NCI-H187 (cell line): ENCODE measurements at regions not wholly inside any gene's neighbourhood (a gene's known extent, or its start where the extent isn't known, plus 50 kb on each side); places are given as distances from the start of the nearest gene placed in this dataset.

Experiments used
- DNase-seq, 2 experiments: peaks; one replicate each; lab custom pipeline; 2025; lab: John Stamatoyannopoulos, UW

DNA sequence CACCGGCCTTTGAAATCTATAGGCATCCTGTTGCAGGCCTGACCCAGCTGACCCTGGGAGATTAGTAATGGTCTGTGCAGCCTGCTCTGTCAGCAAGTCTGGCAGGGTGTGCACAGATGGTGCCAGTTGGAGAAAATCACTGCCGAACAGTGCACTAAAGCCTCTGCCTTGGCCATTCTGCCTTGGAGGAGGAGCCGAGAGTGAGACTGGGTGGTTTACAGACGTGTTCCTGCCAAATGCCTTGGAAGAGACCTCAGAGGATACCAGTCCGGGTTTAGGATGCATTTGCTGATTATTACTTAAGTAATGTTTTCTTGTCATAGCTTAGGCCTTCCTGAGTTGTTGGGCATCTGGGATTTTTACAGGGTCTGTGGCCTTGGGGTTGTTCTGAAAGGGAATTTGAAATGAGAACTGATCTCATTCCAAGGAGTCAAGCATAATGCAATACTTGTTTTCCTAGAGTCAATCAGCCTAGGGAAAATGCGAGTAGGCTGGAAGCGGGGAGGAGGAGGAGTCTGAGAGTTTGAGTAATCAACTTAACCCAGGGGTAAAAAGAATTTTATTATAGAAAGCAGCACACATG, 292.1 kb downstream of the SOX4 start:
- DNase-seq = no peak

DNA sequence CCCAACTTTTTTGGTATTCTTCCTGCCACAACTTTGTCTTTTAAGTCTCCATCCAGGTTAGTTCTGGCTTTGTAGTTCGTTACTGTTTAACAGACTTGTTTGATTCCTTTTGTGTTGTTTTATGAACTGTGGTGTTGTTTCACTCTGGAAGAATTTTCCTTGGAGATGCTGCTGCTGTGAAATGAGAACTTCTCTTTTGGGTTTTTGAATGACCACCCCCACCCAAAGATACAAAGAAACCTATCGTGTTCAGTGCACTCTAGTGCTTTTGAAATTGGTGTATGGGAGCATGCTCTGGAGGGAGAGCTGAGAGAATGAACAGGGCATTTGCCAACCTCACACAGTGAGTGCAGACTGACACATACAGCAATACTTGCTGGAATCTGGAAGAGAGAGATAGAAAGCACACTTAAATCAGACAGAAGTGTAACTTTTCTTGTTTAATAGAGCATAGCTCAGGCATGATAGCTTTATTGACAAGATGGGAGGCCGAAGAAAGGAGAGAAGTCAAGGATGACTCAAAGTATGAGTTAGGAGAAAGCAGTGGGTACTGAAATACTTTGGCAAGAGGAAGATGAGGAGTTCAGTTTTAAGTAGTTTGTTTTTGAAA, 293.1 kb downstream of the SOX4 start:
- DNase-seq = no peak

DNA sequence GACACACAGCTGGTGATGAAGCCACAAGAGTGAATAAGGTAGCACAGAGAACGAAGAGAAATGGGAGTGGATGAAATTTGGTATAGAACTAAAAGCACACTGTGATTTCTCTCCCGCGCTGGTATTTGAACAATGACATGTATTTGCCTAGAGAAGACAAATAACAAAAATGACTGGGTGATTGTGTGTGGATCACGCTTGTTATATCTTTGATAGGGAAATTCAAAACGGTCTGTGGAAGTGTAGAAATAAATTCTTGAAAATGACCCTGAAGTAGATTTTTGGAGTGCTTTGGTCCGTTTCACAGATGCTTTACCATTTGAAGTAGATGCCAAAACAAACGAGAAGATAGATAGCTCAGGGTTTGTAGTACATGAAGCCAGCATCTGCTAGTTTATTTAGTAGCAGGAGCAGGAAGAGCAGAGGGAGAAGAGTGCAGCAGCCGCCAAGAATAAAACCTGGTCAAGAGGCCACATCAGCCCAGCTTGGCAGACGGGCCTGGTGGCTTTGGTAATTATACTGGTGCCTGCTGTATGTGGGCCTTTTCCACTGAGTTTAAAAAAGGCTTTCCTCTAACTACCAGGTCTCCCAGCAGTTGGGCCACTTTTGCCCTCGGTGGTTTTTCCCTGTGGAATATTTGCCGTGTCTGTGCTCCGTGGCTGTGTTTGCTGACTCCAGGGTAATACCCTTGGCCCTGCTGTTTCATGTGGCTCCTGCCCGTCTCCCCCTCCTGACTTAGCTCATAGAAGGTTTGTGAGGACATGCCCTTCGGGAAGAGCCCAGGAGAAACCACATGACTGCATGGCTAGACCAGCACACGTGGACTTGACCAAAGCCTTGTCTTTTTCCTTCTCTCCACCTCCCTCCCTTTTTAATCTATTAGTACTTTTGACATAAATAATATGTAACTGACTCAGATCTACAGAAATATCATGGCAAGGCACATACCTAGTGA, 294.0 kb downstream of the SOX4 start:
- DNase-seq = no peak

DNA sequence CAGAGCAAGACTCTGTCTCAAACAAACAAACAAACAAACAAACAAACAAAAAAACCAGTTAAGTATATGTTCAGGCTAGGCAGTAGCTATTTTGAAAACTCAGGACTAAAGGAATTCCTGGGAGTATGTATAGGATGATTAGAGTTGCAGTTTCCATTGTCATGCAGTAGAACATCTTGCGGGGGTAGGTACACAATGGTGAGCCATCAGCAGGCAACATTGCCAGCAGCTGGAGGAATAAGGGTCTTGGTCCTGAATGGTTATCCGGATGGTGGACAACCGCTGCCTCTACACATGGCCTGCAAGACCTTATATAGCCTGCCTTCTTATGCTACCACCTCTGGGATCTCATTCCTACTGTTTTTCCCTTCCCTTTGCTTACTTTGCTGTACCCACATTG, 297.5 kb downstream of the SOX4 start:
- DNase-seq = no peak

DNA sequence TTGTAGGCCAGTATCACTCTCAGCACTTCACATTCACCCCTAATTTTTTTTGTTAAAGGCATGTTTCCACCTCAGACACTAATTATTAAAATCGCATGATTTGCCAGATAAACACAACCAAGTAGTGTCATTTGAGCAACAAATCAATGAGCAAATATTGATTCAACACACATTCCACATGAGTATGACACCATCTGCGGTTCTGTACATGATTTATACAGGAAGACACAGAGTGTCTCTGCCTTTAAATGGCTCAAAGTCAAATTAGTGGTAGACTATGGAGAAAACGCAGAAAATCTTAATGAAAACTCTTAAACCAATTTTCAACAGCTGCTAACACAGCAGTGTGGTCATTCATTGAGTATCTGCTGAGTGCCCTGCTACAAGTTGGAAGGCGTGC, 300.2 kb downstream of the SOX4 start:
- DNase-seq = no peak

DNA sequence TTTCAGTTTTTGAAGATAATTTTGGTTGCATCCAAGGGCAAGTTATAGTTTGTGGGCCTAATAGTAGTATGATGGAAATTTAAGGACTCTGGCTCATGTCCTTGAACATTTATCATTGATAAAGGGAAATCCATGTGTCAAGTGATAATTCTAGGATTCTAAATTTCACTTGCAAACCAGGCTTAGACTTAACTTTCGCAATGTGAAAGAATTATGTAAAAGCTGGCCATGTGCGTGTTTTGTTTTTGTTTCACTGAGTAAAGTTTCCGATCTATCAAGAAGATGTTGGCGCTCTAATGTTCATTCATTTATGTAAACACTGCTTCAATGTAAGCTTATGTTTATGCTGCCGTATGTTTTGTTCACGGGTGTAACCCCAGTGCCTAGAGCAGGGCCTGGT, 302.0 kb downstream of the SOX4 start:
- no peak for DNase-seq

DNA sequence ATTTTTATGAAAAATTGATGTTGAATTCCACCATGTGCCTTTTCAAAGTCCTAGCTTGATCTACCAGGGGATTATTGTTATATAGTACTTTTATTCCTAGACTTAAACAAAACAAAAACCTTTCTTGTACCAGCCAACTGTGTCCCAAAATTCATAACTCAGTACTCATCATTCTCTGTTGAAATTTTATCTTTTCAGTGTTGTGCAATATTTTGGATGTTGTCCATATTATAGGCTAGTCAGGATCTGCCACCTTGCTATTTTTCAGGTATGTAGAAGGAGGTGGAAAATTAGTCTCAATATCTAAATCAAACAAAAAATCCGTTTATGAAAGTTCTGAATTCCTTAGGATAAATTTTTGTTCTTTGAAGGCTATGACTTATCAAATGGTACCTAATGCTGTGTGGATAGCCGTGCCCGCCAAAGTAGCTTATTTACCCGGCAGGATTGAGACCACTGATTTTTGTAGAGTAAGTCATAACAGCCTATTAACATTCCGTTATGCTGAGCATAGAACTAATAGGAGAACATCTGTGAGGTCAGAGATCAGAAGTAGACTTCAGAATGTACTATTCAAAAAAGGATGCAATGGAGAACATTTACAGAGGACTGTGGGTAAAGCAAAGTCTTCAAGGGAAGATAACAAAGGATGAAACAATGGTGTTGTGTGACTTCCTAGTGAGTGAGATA, 304.7 kb downstream of the SOX4 start:
- DNase-seq = no peak

DNA sequence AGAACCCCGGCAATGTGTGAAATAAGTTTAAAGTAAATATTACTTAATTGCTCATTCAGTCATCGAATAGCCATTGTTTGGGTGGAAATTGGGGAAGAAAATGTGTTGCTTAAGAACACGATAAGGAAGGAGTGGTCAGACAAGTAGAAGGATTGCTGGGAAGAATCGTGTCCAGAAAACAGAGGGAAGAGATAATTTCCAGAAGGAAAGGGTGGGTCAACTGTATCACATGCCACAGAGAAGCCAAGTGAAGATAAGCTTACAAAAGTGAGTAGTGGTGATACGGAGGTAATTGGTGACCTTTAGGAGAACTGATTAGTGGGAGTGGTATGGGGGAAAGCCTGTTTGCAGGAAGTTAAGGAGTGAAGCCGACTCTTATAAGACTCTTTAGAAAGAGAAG, 306.2 kb downstream of the SOX4 start:
- no peak for DNase-seq

DNA sequence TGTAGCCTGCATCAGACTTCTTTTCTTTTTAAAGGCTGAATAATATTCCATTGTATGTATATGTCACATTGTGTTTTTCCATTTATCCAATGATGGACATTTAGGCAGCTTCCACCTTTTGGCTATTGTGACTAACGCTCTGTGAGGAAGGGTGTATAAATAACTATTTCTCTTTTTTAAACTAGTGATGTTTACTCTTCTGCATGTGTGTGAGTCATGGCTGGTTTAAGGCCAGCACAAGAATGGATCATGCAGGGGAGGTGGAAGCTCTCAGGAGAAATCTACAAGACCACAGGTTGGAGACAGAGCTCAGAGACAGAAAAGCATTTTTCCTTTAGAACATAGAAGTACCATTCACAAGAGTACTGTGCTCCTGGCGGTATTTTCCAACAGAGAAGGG, 307.2 kb downstream of the SOX4 start:
- no peak for DNase-seq

DNA sequence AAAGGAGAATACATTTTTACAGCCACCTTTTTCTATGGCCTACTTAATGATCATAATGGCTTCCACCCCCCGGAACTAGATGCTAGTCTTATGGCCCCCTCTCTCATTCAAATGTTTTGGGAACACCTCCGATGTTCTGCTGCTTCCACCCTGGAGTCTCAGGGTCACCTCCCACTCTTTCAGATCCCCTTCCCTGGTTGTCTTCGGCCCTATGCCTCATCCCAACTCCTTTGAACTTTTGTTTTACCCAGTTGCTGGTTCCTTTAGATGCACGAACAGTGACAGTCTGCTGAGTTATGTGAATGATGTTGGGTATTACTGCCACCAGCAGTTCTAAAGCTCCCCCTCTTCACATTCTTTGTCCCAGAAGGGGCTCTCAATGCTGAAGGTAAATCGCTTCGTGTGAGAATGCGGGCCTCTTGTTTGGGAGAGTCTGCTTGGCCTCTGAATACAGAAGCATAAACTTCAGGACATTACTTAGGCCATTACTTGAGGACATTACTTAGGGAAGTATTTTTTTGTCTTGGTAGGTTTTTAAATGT, 309.1 kb downstream of the SOX4 start:
- no peak for DNase-seq

DNA sequence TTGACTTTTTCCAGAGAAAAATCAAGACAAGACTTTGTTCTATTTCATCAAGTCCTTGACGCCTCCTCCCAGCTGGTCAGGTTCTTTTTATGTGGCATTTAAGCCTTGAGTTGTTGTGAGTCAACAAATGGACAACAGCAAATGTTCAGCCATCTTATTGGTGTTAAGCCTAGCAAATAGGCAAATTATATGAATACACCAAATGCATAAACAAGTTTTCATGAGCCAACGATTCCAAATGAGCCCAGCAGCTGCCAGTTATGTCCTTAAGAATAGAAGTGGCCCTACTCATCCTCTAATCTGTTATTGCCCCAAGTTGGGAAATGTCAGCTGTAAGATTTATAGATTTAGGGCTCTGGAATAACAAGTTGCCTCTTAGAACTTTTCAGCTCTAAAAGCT, 312.0 kb downstream of the SOX4 start:
- DNase-seq = no peak

DNA sequence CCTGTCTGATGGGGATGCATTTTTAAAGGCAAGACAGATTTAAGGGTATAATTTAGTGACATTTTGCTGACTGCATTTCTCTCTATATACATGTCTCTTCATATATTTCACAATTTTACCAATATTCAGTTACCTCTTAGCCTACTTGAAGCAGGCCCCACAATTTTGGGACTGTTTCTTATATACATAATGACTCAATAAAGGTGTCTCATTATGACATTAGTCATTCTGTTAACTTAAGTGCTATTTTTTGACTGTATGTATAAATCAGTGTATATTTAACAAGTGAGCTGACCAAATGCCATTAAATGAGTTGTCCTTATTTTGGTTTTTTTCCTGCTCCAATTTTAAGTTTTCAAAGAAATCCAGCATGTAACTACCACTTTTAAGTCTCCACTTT, 313.3 kb downstream of the SOX4 start:
- no peak for DNase-seq

DNA sequence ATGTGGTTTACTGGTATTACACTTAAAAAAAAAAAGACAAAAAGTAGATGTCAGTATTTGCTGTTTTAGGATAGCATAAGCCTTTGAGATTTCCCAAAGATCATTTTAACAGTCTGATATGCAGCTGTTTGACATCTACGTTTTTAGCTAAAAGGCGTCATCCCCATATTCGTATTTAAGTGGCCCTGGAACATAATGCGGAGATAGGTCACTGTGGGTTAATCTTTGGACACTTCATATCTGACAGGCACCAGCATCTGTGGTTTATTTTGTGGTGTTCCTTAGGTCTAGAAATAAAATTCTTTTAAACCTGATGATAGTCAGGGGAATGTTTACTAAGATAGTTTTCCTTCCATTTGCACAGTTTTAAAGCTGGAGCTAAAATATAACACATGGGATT, 313.7 kb downstream of the SOX4 start:
- no peak for DNase-seq

DNA sequence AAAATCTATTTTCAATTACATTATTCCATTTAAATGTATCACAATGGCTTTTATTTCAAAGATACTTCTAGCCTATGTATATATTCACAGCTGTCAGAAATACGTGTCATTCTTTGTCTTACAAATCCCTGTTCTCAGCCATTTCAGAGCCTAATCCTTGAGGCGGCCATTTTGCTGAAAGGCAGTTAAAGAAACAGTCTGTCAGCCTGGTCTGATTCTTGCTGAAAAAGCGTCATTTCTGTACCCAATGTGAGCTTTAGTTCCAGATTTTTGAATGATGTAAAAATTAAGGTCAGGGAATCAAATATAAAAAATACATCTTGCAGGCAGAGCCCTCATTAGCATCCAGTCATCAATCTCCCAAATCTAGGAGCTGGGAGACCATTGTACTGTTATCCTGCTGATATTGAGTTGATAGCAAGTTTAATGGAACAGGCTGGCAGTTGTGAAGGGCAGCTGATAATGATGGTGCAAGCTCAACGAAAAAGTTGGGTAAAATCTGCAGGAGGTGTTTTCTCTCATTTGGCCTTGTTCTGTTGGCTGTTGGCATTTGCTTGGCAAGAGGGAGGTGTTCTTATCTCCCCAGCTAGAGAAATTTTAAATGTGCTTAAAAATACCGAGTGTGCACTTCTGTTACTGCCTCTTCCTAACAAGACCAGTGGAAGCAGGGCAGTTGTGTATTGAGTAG, 314.8 kb downstream of the SOX4 start:
- DNase-seq = no peak

DNA sequence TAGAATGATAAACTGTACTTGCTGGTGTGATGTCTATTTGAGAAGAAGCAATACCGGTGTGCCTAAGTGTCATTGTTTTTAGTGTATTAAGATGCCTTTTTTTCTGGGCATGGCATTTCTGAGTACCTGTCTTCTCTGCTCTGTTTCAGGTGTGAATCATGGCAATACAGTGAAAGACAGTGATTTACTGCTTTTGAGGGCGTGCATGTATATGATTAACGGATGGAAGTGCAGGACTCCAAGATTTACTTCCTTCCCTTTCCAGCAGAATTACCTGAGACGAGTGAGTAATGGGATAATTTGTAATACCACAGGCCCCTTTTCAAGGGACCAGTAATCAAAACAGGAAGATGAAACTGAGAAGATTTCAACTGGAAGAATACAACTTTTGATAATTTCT, 315.8 kb downstream of the SOX4 start:
- no peak for DNase-seq

DNA sequence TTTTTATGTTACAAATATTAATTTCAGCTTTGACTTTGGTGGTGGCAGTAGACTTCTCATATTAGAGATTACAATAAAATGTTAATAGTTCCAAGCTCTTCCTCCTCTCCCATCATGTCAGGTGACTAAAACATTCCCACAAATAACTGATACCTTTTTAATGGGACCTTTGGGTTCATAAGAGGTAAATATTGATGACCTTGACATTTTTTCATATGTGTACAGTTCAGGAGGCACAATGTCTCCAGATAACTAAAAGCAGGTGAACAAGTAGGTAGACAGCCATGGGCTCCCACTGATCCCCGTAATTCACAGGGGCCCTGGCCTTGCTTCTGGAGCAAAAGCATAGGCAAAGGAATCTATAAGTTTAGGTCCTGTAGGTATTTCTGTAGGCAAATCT, 317.7 kb downstream of the SOX4 start:
- DNase-seq = no peak

DNA sequence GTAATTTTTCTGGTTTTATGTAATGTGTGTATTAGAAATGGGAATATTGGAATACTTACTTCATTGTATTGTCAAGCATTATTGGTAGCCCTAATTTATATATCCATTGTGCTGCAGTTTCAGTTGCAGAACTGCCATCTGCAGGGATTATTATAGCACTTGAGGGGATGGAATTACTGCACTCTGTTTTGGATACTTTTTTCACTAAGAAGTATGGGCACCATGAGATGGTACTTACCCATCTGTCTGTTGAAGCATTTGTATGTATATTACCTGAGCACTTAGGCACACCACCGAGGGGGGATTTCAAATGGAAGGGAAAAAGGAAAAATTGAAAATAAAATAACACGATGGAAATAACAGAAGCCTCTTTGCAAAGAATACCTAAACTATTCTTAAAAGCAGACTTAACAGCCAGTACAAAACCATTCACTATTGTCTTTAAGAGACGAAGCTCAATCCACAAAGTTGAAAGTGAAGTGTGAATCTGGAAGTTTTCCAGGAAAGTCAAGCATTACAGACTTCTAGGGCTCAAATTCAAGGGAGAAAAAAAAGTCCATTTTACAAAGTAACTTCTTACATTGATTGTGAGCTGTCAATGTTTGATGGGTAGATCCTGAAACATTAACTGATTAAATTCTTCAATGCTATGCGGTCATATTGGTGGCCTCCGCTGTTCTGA, 318.7 kb downstream of the SOX4 start:
- no peak for DNase-seq

DNA sequence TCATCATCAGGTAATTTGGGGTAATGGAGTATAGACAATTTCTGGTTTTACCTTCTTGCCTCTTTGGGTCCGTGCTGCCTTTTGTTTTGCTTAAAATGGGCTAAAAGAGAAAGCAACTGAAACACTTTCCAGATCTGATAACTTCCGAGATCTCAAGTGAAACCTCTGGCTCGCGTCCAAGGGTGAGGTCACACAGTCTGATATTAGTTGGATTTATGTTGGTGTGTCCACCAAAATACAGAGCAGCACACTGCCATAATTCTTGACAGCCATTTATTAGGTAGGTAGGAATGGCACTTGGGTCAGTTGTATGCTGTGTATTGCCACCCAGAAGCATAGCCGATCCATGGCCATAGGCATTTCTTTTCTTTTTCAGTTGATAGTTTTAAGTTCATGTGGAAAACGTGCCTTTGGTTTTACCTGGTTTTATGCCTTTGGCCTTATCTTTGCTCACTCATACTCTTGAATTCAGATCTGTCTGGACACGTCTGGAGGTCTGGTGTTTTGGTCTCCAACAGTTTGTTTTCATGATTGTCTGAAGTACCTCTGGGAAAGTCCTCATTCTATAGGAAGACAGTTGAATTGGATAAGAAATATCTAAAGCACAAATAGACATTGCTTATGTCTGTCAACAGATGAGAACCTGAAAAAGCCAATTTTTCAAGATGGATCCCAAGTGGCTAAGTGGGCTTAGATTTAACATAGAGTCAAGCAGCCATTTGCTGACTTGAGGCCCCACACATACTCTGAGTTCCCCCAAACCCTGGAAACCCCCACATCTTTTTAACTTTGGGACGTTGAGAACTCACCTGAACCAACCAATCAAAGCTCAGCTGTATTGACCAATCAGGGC, 320.8 kb downstream of the SOX4 start:
- no peak for DNase-seq

DNA sequence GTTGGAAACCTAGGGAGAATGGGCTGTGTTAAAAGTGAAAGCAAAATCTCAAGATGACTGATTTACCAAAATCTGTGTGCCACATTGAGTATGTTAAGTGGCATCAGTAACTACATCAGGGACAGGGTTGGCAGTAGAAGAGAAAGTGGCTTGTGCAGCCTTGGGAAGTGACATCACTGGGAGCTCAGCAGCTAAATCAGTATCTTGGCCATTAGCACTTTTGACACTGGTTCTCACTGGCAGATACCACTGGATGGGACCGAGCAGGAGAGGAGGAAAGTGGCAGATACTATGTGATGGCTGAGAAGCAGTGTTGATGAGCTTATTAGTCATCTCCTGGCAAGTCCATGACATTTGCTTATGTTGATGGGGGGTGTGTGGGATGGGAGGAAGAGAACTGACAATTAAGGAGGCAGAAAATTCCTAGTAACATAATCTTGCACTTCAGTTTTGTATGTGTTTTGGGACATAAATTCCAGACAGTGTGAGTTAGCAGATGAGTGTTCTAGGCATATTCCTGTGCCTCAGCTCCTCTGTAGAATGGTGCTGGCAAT, 322.2 kb downstream of the SOX4 start:
- DNase-seq = no peak

DNA sequence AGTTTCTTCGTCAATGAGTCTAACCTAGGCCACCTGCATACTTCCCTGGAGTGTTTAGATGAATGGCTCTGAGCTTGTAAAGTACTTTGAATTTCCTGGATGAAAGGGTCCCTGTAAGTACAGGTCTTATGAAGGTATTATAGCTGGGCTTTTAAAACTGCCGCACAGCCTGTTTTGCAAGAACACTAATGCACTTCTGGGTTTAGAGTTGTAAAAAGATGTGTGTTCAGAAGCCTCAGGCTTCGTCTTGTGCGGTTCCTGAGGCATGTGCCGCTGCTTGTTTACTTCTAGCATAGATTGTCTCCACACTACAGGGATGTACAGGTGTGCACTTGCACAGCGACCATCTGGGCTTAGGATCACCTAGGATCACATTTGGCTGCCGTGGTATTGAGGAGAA, 324.5 kb downstream of the SOX4 start:
- peak in 1 of 2 experiments; percentile 4 for DNase-seq
